ENCODE measurements at regions not wholly inside any gene's neighbourhood (a gene's known extent, or its start where the extent isn't known, plus 50 kb on each side); places are given as distances from the start of the nearest gene placed in this dataset.

GRCh38 chr5:112525217-112525616 lies 106.1 kb upstream of the EPB41L4A start:
- TF ChIP-seq CTCF (IDR thresholded peaks at IDR 0.05; ENCODE audit: low read depth, low read length, poor library complexity, severe bottlenecking) (no peak), EZH2phosphoT487 (IDR thresholded peaks at IDR 0.05; ENCODE audit: borderline replicate concordance, low read length) (no peak)
